Activated CD8-positive, alpha-beta memory T cell treated with anti-CD3 and anti-CD28 coated beads for 48 hours (primary cell): ENCODE measurements at regions not wholly inside any gene's neighbourhood (a gene's known extent, or its start where the extent isn't known, plus 50 kb on each side); places are given as distances from the start of the nearest gene placed in this dataset.
"Not testable (repeated sequence)": the region's sequence is repeated elsewhere in the genome, so short reads cannot be mapped to it uniquely, and the experiment has no call there.

Experiments
- DNase-seq, 3 experiments: peaks; one replicate each; pipeline ENCODE4 v3.0.0-alpha.2; 2020; ENCODE audit warnings: low read depth in 2 of 3, low spot score in 2 of 3

DNA sequence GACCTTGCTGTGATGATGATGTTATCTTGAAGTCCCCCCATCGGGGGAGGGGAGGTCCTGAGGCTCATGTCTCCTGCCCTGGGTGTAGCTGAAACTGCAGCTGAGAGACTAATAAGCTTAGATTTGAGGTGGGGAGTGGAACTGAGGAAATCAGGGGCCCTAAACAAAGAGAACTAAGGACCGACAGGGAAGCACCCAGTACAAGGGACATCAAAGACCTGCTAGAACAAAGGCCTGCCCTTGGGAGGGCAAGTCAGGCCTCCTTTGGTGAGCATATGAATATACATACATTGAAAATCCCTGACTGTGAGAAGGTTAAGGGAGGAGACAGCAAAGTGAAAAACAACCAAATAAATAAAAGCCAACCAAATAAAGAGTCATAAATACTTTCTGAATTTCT is 1132.5 kb upstream of the CELF4 start:
- no peak for DNase-seq

DNA sequence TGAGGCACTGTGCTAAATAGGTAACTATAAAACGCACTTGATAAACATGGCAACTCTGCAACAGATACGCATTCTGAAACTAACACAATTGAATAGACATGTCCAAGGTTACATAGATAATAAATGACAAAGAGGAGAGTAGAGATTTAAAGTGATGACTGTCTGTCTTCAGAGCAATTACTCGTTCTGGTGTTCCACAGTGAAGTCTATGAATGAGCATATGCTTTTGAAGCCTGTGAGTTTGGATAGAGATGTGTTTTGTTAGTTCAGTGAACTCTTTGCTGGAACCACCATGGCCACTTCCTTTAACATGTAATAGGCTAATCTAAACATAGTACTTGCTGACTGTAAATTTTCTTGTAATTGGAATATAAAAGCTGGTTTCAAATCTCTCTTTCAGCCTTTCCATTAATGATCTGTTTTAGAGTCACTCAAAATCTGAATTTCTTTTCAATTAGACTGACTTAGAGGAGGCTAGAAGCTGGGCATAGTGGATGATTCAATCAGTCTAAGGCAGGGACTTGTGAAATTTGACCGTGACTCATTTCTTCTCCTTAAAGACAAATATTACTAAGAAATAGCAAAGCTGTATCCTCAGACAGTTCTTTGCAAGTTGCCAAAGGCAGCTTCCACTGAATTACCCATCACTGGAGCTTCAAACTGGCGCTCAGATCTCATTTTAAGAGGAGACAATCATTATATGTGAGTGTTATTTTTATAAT is 1130.1 kb upstream of the CELF4 start:
- DNase-seq: no peak

DNA sequence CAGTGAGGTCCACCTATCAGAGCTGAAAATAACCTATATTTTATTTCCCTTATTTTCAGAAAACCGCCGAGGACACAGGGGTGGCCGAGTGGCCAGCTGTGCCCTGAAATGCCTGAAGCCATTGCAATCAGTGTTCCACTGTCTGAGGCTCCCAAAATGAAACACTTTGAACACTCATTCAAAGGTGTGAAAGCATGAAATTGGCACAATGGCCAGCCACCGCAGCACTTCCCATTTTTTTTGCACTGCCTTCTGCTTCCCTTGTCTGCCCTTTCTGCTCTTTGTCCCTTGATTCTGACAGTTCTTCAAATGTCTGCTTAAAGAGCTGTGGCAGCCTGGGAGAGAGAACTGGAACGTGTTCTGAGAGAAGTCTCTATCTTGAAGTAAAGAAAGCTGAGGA is 1127.5 kb upstream of the CELF4 start:
- DNase-seq: no peak

DNA sequence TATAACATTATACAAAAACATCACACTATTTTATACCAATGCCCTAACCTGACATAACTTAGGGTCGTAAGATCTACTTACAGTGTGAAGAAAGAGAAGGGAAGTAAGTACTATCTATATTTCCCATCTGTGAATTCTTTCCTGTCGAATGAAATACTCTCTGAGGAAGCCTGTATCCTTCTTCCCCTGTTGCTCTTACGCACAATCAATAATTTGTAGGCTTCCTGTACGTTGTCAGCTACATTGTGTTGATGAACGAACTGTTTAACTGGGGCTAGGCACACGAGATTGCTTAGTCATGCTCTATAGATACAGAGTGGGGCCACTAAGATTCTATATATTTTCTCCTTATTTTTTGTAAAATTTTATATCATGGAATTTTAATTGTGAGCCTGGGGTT is 1125.0 kb upstream of the CELF4 start:
- DNase-seq: no peak

DNA sequence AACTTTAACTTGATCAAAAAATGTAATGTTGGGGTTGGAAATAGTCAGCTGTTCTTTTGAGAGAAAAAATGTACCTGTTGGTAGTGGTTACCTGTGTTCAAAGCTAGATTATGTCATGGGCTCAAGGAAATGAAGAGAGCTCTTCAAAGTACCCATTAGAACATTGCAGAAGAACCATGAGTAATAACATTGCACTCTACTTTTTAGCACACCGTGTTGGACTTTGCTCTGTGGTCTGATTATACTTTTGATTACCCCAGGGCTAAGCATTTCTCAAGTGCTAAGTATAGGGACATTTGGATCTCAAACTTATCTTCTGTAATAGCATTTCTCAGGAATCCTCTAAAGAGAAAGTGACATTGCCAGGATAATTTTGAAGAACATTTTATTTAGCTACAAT is 1122.8 kb upstream of the CELF4 start:
- DNase-seq: no peak

DNA sequence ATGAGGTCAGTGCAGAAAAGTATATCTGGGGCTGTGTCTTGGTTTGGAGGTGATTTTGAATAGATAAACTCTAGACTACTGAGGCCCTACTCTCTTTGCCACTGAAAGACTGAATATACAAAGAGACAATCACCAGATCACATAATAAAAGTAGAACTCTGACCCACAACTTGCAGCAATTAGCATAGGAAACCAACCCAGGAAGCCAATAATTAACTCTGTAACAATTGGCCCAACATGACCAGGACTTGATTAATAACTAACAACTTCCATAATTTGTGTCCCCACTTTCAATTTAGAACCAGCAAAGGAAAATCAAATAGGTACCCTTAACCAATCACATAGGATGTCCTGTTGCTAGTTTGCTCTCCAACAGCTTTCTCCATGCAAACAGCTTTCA is 1104.9 kb upstream of the CELF4 start:
- DNase-seq: no peak

DNA sequence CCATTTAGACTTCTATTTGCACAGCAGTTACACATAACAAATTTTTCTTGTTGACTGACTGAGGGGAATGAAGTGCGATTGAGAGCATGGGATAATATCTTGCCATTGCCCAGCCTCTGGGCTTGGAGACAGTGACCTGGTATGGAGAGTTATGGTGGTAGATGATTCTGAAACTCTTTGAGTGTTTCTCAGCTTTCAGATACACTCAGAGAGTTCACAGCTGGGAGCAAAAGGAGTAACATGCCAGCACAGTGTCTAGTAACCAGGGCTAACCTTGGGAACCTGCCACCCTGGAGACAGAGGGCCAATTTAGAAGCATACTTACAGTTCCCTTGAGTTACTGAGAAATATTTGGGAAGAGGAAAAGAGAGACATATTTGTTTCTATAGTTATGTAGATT is 1099.3 kb upstream of the CELF4 start:
- no peak for DNase-seq

DNA sequence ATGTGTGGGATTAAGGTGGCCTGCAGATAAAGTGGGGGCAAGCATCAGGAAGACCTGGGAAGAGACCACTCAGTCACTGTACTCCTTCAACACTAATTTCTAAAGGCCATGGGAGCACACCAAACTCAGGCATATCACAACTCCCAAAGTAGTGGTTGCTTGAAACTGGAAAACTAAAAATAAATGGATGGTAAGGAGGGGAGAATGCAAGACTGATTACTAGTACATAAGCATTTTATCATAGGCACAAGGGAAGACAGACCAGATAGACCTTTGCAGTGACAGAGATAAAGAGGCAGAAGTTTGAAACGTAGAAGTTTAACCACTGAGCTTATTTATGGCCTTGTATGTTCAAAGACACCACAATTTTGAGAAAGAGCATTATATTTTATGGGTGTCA is 1098.1 kb upstream of the CELF4 start:
- no peak for DNase-seq

DNA sequence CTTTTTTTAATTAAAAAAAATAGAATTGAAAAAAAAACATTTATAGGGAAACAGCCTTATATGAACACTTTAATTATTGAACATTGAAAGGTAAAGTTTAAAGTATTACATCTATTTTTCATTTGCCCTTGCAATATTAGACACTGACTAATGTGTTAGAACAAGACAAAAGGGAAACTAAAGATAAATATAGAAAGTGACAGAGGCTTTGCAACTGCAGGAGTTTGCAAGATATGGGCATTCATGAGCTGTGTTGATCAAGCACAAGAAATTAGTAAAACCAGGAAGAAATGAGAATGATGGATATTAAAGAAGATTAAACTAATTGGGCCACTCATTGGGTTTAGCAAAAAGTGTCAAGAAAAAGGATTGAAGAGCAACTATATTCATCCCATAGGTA is 1097.7 kb upstream of the CELF4 start:
- DNase-seq: no peak

DNA sequence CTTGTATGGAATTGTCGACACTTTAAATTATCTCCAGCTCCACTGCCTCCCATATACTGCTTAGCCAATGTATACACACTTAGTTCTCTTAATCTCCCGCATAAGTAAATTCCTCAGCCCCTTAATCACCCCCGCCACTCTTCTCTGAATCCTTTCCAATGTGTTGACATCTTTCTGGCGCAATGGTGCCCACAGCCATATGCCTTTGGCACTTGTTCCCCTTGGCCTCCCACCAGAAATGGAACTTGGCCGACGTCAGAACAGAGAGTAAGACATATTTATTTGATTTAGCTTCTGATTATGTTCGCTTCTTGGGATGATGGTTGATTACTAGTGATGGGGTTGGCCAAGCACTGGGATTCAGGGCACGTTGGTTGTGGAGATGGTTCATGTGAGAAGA is 1089.3 kb upstream of the CELF4 start:
- no peak for DNase-seq

DNA sequence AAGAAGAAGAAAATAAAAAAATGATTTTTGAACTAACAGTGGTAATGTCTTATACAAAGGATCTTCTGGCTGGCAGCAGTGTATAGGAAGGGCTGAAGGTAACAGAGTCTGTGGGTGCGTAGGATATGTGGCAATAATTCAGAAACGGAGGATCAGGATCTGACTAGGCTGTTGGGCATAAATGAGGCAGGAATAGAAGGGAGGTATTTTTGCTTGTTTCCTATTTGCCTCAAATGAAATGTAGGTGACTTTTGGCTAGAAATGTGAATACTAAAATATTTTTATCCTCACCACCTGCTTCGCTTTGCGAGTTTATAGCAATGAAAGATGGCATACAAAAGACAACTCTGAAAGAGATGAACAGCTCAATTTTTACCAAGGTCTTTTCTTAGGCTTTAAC is 1086.1 kb upstream of the CELF4 start:
- no peak for DNase-seq

DNA sequence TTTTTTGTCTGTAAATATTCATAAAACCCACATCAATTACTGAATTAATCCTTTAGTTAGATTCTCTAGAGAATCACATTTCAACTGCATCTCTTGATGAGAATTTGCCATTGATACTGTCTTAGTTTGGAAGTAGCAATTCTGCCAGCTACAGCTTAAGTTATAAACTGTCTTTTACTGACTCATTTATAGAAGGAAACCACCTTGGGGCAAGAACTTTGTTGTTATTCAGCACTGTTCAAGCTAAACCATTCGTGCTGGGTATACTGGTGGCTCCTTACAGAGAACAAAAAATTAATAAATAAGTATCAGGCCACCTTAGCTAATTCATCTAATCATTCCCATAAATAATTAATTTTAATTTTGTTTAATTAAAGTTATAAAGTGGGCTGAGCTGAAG is 1082.6 kb upstream of the CELF4 start:
- DNase-seq: no peak

DNA sequence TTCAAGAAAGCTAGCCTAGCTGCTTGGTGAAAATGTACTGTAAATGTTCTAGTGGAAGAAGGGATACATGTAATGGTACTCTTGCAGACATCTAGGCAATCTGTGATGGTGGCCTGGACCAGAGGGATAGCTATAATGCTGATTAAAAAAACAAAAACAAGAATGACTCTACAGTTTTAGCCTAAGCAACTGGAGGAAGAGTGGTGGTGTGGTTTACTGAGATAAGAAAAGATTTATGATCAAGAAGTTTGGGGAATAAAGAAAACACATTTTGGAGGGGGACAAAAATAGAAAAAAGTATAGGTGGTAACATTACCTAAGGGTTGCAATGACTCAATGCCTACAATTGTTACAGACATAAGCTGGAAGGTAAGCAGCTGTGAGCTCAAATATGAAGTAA is 1080.7 kb upstream of the CELF4 start:
- DNase-seq: no peak

DNA sequence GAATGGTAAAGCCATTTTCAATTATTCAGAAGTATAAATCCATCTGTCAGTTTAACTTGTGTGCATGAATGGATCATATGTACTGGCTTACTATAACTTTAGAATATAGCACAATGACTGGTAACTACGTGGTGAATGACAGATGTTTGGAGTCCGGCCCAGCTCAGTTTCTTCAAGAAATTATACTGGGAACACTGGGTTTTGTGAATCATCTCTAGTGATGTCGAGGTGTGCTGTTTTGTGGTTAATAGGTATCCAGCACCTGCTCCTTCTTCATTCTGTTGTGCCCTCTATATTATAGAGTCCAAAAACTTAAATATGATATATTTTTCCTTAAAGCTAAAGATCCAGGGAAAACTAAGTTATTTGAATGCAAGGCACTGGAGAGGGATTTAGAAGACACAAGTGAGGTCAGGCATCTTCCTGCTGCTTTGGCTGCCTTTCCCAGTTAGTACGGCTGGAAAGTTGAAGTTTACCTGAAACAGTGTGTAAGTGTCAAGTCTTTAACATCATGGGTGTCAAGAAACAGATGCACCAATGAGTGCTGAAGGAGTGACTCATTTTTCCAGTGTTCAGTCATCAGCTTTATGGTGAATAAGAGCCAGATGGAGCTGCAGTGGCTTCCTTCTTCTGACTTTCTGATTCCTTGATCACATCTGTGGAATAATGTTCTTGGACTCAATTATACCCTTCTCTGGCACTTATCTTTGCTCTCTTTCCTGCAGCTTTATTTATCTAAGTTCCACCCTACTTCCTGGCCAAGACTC is 1079.5 kb upstream of the CELF4 start:
- DNase-seq: no peak

DNA sequence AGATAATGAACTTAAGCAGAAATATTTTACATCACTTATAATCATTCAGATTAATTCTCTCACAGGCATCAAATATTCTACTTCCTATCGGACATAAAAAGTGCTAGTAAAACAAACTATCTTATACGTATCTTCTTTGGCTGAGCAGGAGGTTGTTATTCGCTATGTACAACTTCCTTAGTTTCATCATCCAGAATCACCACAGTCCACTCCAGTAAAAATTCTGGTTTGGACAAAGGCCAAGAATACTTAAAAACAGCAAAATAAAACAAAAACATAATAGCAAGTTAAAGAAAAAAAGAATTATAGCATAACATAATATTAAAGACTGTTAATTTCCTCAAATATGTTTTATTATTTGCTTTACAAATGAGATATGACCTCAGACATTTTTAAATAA is 1077.1 kb upstream of the CELF4 start:
- no peak for DNase-seq

DNA sequence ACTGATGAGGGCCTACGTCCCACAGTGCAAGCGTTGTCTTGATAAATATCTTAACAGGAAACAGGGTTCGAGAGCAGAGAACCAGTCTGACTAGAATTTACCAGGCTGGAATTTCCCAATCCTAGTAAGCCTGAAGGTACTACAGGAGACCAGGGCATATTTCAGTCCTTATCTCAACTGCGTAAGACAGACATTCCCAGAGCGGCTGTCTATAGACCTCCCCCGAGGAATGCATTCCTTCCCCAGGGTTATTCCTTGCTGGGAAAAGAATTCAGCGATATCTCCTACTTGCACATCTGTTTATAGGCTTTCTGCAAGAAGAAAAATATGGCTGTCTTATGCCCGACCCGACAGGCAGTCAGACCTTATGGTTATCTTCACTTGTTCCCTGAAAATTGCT is 1074.1 kb upstream of the CELF4 start:
- DNase-seq: not testable (repeated sequence)

DNA sequence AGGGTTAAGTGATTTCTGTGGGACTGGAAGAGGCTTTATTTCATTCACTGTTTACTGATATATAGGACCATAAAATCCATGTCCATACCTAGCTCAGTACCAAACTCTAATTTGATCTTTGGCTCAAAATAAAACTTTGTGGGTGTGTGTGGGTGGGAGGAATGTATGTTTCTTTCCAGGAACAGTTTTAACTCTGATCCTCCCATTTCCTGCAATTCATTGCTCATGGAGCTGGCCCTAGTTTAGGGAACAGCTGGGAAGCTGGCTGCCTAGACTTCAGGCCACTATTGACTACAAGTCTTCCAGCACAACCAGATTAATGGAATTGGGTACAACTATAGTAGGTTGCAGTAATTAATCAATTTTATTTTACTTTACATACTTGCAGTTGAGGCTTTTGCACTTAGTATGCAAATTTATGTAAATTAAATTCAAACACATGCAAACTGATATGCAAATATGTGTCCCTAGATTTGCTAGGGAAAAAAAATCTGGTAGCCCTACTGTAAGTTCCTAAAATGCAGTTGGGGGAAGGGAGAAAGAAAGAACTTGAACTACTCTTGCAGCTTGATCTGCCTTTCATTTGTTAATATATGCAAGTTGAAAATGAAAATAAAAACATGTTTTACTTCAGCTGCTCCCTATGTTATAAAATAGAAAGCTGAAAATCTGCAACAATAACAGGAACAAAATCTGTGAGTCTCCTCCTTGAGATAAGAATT is 1070.3 kb upstream of the CELF4 start:
- no peak for DNase-seq

DNA sequence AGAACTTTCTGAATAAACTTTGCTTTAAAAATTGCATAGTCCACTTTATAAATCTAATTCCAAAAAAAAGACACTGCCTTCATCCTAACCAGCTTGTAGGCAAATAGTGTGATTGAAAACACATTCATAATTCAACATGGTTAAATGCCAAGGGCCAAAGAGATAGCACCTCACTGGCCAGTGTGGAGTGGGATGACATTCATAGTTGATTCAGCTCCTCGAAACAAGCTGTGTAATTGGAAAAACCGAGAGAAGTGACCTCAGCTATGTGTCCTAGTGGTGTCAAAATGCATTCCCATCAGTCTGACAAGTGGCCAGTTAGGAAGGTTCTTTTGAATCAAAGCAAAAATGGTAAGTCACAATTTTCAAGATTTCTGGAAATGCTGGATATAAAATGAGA is 1068.5 kb upstream of the CELF4 start:
- no peak for DNase-seq

DNA sequence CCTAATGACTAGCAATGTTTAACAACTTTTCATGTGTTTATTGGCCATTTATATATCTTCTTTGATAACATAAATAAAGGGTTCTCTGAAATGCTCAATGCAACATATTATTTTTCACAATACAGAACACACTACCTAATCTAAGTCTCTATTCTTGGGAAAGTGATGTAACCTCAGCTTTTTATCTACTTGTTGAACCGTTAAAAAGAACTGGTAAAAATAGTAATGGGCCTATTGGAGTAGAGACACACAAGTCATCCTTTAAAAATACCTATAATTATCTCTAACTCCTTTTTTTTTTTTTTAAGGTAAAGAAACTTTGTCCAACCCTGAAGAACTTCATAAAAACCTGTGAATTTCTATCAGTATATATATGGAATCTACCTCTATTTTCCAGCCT is 1067.7 kb upstream of the CELF4 start:
- no peak for DNase-seq

DNA sequence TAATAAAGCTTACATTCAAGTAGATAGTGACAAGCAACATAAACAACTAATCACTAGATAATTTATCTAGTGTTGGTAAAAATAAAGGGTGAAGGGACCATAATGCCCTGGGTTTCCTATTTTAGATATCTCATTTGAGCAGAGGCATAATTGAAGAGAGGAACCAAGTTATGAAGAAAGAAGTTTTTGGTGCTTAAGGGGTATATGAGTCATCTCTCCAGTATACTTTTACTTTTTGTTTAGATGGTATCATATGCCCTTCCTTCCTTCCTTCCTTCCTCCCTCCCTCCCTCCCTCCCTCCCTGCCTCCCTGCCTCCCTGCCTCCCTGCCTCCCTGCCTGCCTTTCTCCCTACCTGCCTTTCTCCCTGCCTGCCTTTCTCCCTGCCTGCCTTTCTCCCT is 1053.5 kb upstream of the CELF4 start:
- DNase-seq: no peak

DNA sequence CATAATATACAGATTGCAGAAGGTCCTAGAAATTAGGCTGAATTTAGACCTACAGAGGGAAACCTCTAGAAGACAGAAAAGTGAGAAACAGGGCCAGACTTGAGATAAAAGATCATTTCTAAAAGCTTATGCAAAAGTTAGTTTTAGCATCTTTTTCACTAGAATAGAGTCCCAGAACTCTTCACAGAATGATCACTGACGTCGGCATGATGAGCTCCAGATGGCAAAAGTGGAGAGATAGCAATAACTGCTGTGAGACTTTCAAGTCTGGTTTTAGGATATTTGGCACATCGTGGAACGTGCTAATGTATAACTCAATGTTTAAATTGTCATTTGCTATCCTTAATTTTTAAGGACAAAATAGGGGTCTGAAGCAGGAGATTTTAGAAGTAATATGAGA is 1050.7 kb upstream of the CELF4 start:
- DNase-seq: no peak

DNA sequence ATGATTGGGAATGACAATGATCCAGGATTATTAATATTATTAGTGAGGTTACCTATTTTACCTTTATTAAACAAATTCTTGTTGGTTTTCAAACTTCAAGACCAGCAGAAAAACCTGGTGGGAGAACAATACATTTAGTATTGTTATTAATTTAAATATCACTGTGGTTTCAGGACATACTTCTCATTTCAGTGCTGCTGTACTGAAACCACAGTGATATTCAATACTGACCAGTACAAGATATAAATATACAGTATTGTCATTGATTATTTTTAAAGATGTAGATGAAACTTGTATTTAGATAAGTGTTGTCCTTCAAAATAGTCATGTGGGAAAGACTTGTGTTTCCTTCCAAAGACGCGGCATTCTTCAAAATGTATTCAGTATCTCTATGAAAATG is 1047.3 kb upstream of the CELF4 start:
- DNase-seq: no peak
